Breast epithelium (tissue), 3 donors: ENCODE measurements at regions not wholly inside any gene's neighbourhood (a gene's known extent, or its start where the extent isn't known, plus 50 kb on each side); places are given as distances from the start of the nearest gene placed in this dataset.

Experiments
- CTCF ChIP-seq, 3 donors: fragments of 450-650 bp; IDR thresholded peaks; one replicate each; pipeline ENCODE4 v1.5.1; 2016 to 2017; ENCODE audit warnings: antibody characterized with exemption in 3 of 3, mild to moderate bottlenecking in 3 of 3, moderate library complexity in 3 of 3
- POLR2A ChIP-seq: fragments of 450-650 bp; IDR thresholded peaks from one replicate; pipeline ENCODE4 v1.6.1; 2016; ENCODE audit warnings: antibody characterized with exemption, mild to moderate bottlenecking, moderate library complexity

GRCh38 chr6:14734052-14734415 is 511.8 kb upstream of the JARID2 start:
- no peak for TF ChIP-seq CTCF (IDR thresholded peaks at IDR 0.05)
- no peak for TF ChIP-seq POLR2A
